ENCODE measurements at regions not wholly inside any gene's neighbourhood (a gene's known extent, or its start where the extent isn't known, plus 50 kb on each side); places are given as distances from the start of the nearest gene placed in this dataset.

DNA sequence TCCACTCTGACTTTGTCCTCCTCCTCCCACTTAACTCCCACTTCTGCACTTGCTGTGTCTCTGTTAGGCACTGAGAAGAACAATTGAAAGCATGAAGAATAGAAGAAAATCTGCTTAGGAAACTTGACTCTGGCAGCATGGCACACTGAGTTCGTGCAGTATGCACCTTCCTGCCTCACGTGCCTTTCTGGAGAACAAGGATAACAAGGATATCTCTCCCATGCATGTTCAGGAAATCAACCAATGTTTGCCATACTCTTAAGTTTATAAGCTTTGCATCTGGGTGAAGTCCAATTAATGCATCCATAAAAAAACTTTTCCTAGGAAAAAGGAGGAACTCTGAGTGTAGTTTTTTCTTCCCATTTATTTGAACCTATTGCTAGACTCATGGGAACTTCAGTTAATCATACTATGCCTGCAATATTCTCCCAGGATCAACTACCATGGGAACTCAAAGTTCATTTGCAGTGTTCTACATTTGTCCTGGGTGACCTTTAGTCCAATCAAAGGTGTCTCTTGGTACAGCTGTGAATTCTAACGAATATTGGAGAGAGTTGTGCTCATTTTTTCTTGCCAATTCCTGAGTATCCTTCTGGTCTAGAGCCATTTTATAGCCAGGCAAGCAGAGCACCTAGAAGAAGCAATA is 227.0 kb downstream of the ENC1 start:
- TF ChIP-seq, protein P1, sequence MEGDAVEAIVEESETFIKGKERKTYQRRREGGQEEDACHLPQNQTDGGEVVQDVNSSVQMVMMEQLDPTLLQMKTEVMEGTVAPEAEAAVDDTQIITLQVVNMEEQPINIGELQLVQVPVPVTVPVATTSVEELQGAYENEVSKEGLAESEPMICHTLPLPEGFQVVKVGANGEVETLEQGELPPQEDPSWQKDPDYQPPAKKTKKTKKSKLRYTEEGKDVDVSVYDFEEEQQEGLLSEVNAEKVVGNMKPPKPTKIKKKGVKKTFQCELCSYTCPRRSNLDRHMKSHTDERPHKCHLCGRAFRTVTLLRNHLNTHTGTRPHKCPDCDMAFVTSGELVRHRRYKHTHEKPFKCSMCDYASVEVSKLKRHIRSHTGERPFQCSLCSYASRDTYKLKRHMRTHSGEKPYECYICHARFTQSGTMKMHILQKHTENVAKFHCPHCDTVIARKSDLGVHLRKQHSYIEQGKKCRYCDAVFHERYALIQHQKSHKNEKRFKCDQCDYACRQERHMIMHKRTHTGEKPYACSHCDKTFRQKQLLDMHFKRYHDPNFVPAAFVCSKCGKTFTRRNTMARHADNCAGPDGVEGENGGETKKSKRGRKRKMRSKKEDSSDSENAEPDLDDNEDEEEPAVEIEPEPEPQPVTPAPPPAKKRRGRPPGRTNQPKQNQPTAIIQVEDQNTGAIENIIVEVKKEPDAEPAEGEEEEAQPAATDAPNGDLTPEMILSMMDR (IDR thresholded peaks at IDR 0.05; ENCODE audit: borderline replicate concordance, insufficient read depth, low read depth, low read length), result no peak
- no peak overlapping the region for H3K4me3 ChIP-seq (ENCODE audit: low read depth, low read length)

DNA sequence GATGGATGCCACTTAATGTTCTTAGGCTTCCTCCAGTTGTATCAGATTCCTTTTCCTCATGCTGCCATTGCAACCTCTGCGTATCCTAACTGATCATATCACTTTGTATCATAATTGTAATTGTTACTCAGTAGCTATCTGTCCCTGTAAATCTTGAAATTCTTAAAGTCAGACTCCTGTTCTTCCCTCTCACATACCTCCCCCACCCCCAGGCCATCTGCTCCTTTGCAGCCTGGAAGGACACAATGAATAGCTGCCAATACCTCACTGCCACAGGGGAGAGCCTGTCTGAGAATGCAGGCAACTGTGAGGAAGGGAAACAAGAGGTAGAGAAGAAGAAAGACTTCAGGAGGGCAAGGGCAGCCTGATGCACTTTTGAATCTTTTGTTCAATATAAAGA is 228.5 kb downstream of the ENC1 start:
- no peak overlapping the region for H3K4me3 ChIP-seq (ENCODE audit: low read depth, low read length)
- TF ChIP-seq, protein P1 (IDR thresholded peaks at IDR 0.05; ENCODE audit: borderline replicate concordance, insufficient read depth, low read depth, low read length), result no peak

DNA sequence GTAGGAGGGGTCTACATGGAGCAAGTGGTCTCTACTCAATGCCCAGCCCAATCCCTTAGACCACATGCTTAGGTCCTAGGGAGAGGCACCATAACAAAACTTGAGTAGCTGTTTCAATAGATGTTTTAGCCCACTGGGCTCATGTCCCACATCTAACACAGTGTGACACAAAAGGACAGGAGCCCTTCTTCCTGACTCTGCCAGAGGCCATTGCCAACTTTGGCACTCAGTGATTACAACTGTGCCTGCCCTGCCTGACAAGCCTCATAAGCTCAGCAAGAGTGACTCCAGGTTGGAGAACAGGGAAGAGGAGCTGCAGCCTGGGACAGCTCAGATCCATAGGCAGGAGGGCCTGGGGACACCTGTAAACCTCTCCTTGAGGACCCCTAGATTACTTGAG is 230.8 kb downstream of the ENC1 start:
- no peak overlapping the region for H3K4me3 ChIP-seq (ENCODE audit: low read depth, low read length)
- TF ChIP-seq, protein P1 (IDR thresholded peaks at IDR 0.05; ENCODE audit: borderline replicate concordance, insufficient read depth, low read depth, low read length), result no peak

DNA sequence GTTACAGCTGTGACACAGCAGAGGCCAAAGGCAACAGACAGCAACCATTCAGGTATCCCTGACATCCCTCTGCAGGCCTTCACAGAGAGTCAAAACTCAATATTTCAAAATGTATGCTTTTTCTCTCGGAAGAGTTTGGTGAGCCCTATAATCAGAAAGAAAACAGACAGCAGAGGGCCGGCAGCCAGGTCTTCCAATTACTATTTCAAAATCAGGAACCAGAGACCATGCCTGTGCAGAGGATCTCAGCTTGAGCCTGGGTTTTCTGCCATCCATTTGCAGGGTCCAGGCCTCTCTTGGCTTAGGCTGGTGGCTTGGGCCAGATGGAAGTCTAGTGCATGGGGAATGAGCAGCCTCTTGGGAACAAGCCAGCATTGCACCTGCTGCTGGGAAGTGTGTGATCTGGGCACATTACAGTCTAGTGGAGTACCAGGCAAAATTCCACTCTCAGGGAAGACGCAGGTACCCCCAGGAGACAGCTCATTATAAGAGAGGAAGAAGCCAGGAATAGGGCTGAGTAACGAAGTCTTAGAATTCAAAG is 231.3 kb downstream of the ENC1 start:
- TF ChIP-seq, protein P1 (IDR thresholded peaks at IDR 0.05; ENCODE audit: borderline replicate concordance, insufficient read depth, low read depth, low read length), result no peak
- H3K4me3 ChIP-seq (ENCODE audit: low read depth, low read length), result no peak overlapping the region

DNA sequence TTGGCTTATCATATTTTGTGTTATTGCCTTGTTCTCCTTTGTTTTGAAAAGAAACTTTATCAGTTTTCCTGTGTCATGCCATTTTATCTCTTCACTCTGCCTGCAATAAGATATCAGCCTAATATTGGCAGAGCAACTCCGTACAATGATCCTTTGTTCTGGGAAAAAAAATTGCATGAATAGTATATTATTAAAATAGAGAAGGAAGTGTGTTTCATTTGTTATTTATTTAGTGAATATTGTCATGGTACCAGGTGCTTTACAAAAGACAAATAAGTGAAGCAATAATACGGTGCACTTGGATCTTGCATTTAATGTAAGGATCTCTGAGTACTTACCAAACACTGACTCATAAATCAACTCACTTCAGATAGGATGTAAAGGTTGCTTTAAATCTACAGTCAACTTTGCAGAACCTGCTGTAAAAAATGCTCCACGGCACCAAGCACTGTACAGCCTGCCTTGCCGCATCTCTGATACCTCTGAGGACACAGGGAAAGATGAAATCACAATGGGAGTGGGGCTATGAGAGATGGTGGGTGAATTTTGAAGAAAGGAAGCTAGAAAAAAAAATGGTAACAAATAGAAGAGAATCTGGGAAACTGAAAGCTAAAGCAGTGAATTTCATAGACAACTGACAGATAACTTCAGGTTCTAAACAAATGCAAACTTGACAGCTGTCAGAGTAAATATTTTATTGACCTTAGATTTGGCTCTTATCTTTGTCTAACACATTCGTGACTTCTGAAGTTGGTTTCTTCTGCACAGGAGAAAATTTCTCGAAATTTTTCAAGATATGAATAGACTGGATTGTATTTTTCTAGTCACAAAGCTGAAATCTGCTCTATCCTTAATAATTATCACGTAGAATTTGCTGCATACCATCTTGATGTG is 232.1 kb downstream of the ENC1 start:
- TF ChIP-seq, protein P1 (IDR thresholded peaks at IDR 0.05; ENCODE audit: borderline replicate concordance, insufficient read depth, low read depth, low read length), result no peak
- H3K4me3 ChIP-seq (ENCODE audit: low read depth, low read length), result no peak overlapping the region

DNA sequence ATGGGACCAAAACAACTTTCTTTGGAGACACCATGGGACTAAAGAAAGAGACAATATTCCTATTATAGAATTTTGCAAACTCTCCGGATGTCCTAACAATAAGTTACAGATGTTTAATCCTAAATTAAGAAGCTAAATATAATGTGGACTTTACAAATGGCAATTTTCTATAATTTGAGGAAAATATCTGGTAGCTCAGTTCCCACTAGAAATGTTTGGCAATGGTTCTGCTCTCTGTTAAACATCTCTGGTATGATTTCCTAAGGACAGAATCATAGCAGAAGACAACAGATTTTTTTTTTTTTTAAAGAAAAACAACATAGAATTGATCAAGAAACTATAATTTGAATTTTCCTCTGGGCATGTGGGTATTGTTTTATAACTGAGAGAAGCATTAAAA is 232.8 kb downstream of the ENC1 start:
- H3K4me3 ChIP-seq (ENCODE audit: low read depth, low read length), result no peak overlapping the region
- TF ChIP-seq, protein P1 (IDR thresholded peaks at IDR 0.05; ENCODE audit: borderline replicate concordance, insufficient read depth, low read depth, low read length), result no peak
